ENCODE measurements at regions not wholly inside any gene's neighbourhood (a gene's known extent, or its start where the extent isn't known, plus 50 kb on each side); places are given as distances from the start of the nearest gene placed in this dataset.
"Not testable (repeated sequence)": the region's sequence is repeated elsewhere in the genome, so short reads cannot be mapped to it uniquely, and the experiment has no call there.

- DNase-seq, result no peak
Measured at GRCh38 chr20:58033026-58033536, 195.4 kb downstream of the ANKRD60 start.

GRCh38 chr20:58032599-58032998 lies 195.9 kb downstream of the ANKRD60 start:
- DNase-seq, result no peak

- not testable (repeated sequence) for DNase-seq
Measured at GRCh38 chr20:58031350-58031749, 197.1 kb downstream of the ANKRD60 start.

- DNase-seq, result no peak
Measured at GRCh38 chr20:58028123-58028522, 200.3 kb downstream of the ANKRD60 start.

- DNase-seq, result no peak
Measured at GRCh38 chr20:58026361-58026760, 202.1 kb downstream of the ANKRD60 start.

GRCh38 chr20:58025233-58025632 lies 203.2 kb downstream of the ANKRD60 start:
- DNase-seq, result no peak

- no peak for DNase-seq
Measured at GRCh38 chr20:58024241-58024721, 204.2 kb downstream of the ANKRD60 start.

GRCh38 chr20:58023781-58024180 lies 204.7 kb downstream of the ANKRD60 start:
- no peak for DNase-seq

- DNase-seq, result no peak
Measured at GRCh38 chr20:58023346-58023745, 205.1 kb downstream of the ANKRD60 start.

GRCh38 chr20:58022711-58023110 lies 205.7 kb downstream of the ANKRD60 start:
- no peak for DNase-seq

GRCh38 chr20:58021481-58021880 lies 207.0 kb downstream of the ANKRD60 start:
- no peak for DNase-seq

GRCh38 chr20:58020656-58021454 lies 207.6 kb downstream of the ANKRD60 start:
- no peak for DNase-seq

- DNase-seq, result no peak
Measured at GRCh38 chr20:58019850-58020625, 208.4 kb downstream of the ANKRD60 start.

- no peak for DNase-seq
Measured at GRCh38 chr20:58019027-58019849, 209.2 kb downstream of the ANKRD60 start.

- no peak for DNase-seq
Measured at GRCh38 chr20:58018590-58018989, 209.9 kb downstream of the ANKRD60 start.

GRCh38 chr20:58017970-58018530 lies 210.4 kb downstream of the ANKRD60 start:
- DNase-seq, result no peak

GRCh38 chr20:58017231-58017969 lies 211.1 kb downstream of the ANKRD60 start:
- DNase-seq, result no peak

GRCh38 chr20:58016779-58017178 lies 211.7 kb downstream of the ANKRD60 start:
- no peak for DNase-seq

- DNase-seq, result no peak
Measured at GRCh38 chr20:58014628-58015315, 213.7 kb downstream of the ANKRD60 start.

GRCh38 chr20:58012731-58013510 lies 215.5 kb downstream of the ANKRD60 start:
- DNase-seq, result no peak
